ENCODE measurements at regions not wholly inside any gene's neighbourhood (a gene's known extent, or its start where the extent isn't known, plus 50 kb on each side); places are given as distances from the start of the nearest gene placed in this dataset.

GRCh38 chr6:11409371-11409770, 128.2 kb upstream of the TMEM170B start:
- Histone ChIP-seq H3K27me3 (replicated peaks in 1 of 7) (no peaks in the 10 kb centered on the region), H3K36me3 (no peaks in the 10 kb centered on the region), H3K9me3 (no peaks in the 10 kb centered on the region), H3K4me3 (no peak overlapping the region), H3K27ac (no peak overlapping the region), H3K4me1 (peaks cover 13 to 56% (median 37%) of the 10 kb centered on the region in 6 donors)
- no peak for TF ChIP-seq CTCF (IDR thresholded peaks at IDR 0.05 in 8 of 11, conservative IDR thresholded peaks at IDR 0.05 in 3 of 11)
- no peak for DNase-seq
- intact Hi-C loops (cut with DNase I; ENCODE audit: low total_unique reads): no loop called here

- intact Hi-C loops (cut with DNase I; ENCODE audit: low total_unique reads): no loop called here
- DNase-seq: no peak
- Histone ChIP-seq H3K4me1 (peaks cover 6 to 53% (median 45%) of the 10 kb centered on the region in 6 donors), H3K27ac (no peak overlapping the region), H3K36me3 (no peaks in the 10 kb centered on the region), H3K9me3 (peaks cover 0 to 3% (median 0%) of the 10 kb centered on the region in 8 donors), H3K4me3 (no peak overlapping the region), H3K27me3 (replicated peaks in 1 of 7) (no peaks in the 10 kb centered on the region)
- 93 to 99% (median 94%) methylated on average over 2 of the region's 2 CpGs for WGBS, 5 donors
- no peak for TF ChIP-seq CTCF (IDR thresholded peaks at IDR 0.05 in 8 of 11, conservative IDR thresholded peaks at IDR 0.05 in 3 of 11)
- TF ChIP-seq POLR2A (IDR thresholded peaks at IDR 0.05): no peak
- TF ChIP-seq POLR2AphosphoS5 (IDR thresholded peaks at IDR 0.05): no peak
These were observed 130.1 kb upstream of the TMEM170B start for GRCh38 chr6:11407414-11407813.

GRCh38 chr6:11404838-11405237, 132.7 kb upstream of the TMEM170B start:
- no peak for TF ChIP-seq POLR2AphosphoS5 (IDR thresholded peaks at IDR 0.05)
- no peak for TF ChIP-seq POLR2A (IDR thresholded peaks at IDR 0.05)
- peak overlapping the region; percentile 7 to 69 (median 56) for H3K27ac ChIP-seq
- intact Hi-C loops (cut with DNase I; ENCODE audit: low total_unique reads): no loop called here
- no peaks in the 10 kb centered on the region for H3K36me3 ChIP-seq
- peaks cover 3 to 32% (median 31%) of the 10 kb centered on the region in 6 donors for H3K4me1 ChIP-seq
- WGBS, 5 donors: 23 to 34% (median 26%) methylated on average over 4 of the region's 4 CpGs
- H3K4me3 ChIP-seq: no peak overlapping the region
- H3K9me3 ChIP-seq: peaks cover 0 to 4% (median 0%) of the 10 kb centered on the region in 8 donors
- DNase-seq: no peak
- no peaks in the 10 kb centered on the region for H3K27me3 ChIP-seq (replicated peaks in 1 of 7)

- H3K4me3 ChIP-seq: no peak overlapping the region
- no peaks in the 10 kb centered on the region for H3K27me3 ChIP-seq (replicated peaks in 1 of 7)
- no peak for TF ChIP-seq POLR2A (IDR thresholded peaks at IDR 0.05)
- no peak for TF ChIP-seq CTCF (IDR thresholded peaks at IDR 0.05 in 8 of 11, conservative IDR thresholded peaks at IDR 0.05 in 3 of 11)
- no peak for TF ChIP-seq POLR2AphosphoS5 (IDR thresholded peaks at IDR 0.05)
- DNase-seq: no peak
- H3K9me3 ChIP-seq: peaks cover 0 to 4% (median 0%) of the 10 kb centered on the region in 8 donors
- peak overlapping the region in 6 of 8 donors; percentile 20 to 69 (median 64) for H3K27ac ChIP-seq
- intact Hi-C loops (cut with DNase I; ENCODE audit: low total_unique reads): no loop called here
- H3K36me3 ChIP-seq: no peaks in the 10 kb centered on the region
- peaks cover 3 to 38% (median 33%) of the 10 kb centered on the region in 6 donors for H3K4me1 ChIP-seq
- 70 to 84% (median 77%) methylated on average over 10 of the region's 10 CpGs for WGBS, 5 donors
These were observed 133.5 kb upstream of the TMEM170B start for GRCh38 chr6:11404081-11404480.
